ENCODE measurements at regions not wholly inside any gene's neighbourhood (a gene's known extent, or its start where the extent isn't known, plus 50 kb on each side); places are given as distances from the start of the nearest gene placed in this dataset.

GRCh38 chr5:124932791-124933600, 186.6 kb upstream of the ZNF608 start:
- WGBS, 2 donors = 49 to 57% methylated on average over 4 of the region's 4 CpGs
- no peaks in the 10 kb centered on the region for H3K27me3 ChIP-seq
- no peaks in the 10 kb centered on the region for H3K4me1 ChIP-seq
- H3K9me3 ChIP-seq = no peaks in the 10 kb centered on the region
- H3K36me3 ChIP-seq = no peaks in the 10 kb centered on the region
- no peak overlapping the region for H3K4me3 ChIP-seq
- DNase-seq (ENCODE audit: low spot score in 2 of 2) = no peak
- no peak overlapping the region for H3K27ac ChIP-seq
- TF ChIP-seq EP300 (IDR thresholded peaks at IDR 0.05) (no peak), CTCF (IDR thresholded peaks at IDR 0.05) (no peak)

GRCh38 chr5:124935065-124935464, 188.6 kb upstream of the ZNF608 start:
- Histone ChIP-seq H3K27ac (no peak overlapping the region), H3K36me3 (no peaks in the 10 kb centered on the region), H3K9me3 (no peaks in the 10 kb centered on the region), H3K4me1 (no peaks in the 10 kb centered on the region), H3K27me3 (no peaks in the 10 kb centered on the region), H3K4me3 (no peak overlapping the region)
- no peak for TF ChIP-seq POLR2A (IDR thresholded peaks at IDR 0.05)
- TF ChIP-seq EP300 (IDR thresholded peaks at IDR 0.05) = no peak
- TF ChIP-seq CTCF (IDR thresholded peaks at IDR 0.05) = no peak
- DNase-seq (ENCODE audit: low spot score in 2 of 2) = no peak
- 91 to 94% methylated on average over 4 of the region's 4 CpGs for WGBS, 2 donors

GRCh38 chr5:124936626-124936933, 190.1 kb upstream of the ZNF608 start:
- no peak overlapping the region for H3K4me3 ChIP-seq
- H3K9me3 ChIP-seq = peaks cover 0 to 5% (median 0%) of the 10 kb centered on the region in 4 donors
- no peaks in the 10 kb centered on the region for H3K27me3 ChIP-seq
- 83 to 90% methylated on average over 4 of the region's 4 CpGs for WGBS, 2 donors
- no peaks in the 10 kb centered on the region for H3K4me1 ChIP-seq
- TF ChIP-seq CTCF (IDR thresholded peaks at IDR 0.05) = no peak
- TF ChIP-seq EP300 (IDR thresholded peaks at IDR 0.05) = no peak
- no peak for TF ChIP-seq POLR2A (IDR thresholded peaks at IDR 0.05)
- DNase-seq (ENCODE audit: low spot score in 2 of 2) = no peak
- H3K27ac ChIP-seq = no peak overlapping the region
- H3K36me3 ChIP-seq = no peaks in the 10 kb centered on the region

- TF ChIP-seq CTCF (IDR thresholded peaks at IDR 0.05) (no peak), EP300 (IDR thresholded peaks at IDR 0.05) (no peak), POLR2A (IDR thresholded peaks at IDR 0.05) (no peak)
- no peak for DNase-seq (ENCODE audit: low spot score in 2 of 2)
- WGBS, 2 donors = 78 to 82% methylated on average over 10 of the region's 10 CpGs
- H3K27me3 ChIP-seq = no peaks in the 10 kb centered on the region
- no peaks in the 10 kb centered on the region for H3K4me1 ChIP-seq
- no peaks in the 10 kb centered on the region for H3K36me3 ChIP-seq
- H3K4me3 ChIP-seq = no peak overlapping the region
- H3K27ac ChIP-seq = no peak overlapping the region
- peaks cover 0 to 5% (median 0%) of the 10 kb centered on the region in 4 donors for H3K9me3 ChIP-seq
These were observed 194.9 kb upstream of the ZNF608 start for GRCh38 chr5:124941051-124942049.

Measured in tibial nerve (tissue), 4 donors.